ENCODE measurements at regions not wholly inside any gene's neighbourhood (a gene's known extent, or its start where the extent isn't known, plus 50 kb on each side); places are given as distances from the start of the nearest gene placed in this dataset.

DNA sequence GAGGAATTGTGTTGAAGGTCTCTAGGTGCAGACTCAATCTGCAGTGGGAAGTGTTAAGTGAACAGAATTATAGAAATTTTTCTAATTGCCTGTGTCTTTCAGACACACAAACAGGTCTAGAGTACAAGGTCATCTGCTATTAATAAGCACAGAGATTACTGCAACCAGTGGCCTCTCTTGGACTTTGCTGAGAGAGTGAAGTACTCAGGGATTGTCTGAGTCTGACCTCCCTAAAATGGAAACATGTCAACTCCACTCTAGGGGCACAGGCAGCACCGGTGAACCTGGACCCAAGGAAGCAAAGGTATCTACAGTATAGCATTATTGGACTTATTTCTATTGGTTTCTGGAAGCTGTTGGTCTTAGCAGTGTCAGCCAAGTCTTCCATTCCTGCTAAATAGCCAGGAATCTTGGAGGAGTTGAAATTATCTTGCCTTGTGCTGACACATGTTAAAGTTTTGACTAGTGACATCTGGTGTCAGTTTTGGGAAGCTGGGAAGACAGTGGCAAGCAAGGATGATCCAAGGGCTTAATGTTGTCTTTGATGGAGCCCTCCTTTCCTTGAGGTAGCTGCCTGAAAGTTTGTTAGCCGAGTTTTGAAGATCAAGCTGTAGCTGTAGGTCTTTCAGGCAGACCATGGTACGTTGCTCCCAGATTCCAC is 61.1 kb upstream of the NMUR2 start:
- no peak overlapping the region for H3K4me2 ChIP-seq (ENCODE audit: control insufficient read depth, insufficient read depth)
- no peak overlapping the region for H3K4me3 ChIP-seq
- no TSS peak for BruUV-seq (replicated peaks)
- SMC1A ChIA-PET (ENCODE audit: uncharacterized antibody, unreplicated experiment): interaction anchor here (0.7 to 0.8 kb wide), 2 partner anchors 10 to 131 kb away, joined by 3 read pairs; no protein-coding TSS in a partner anchor
- H3K9me3 ChIP-seq (replicated peaks; ENCODE audit: control insufficient read depth, insufficient read depth, low read length): no peaks in the 10 kb centered on the region
- RAD21 ChIA-PET (ENCODE audit: unreplicated experiment): no interaction called here
- WGBS (ENCODE audit: insufficient coverage, insufficient replicate concordance, low lambda C conversion rate, missing lambda C conversion rate): 45% methylated on average over 3 of the region's 3 CpGs
- DNase-seq (ENCODE audit: low read depth, low spot score): no peak
- no peaks in the 10 kb centered on the region for H3K27me3 ChIP-seq (replicated peaks in 1 of 2; ENCODE audit: control insufficient read depth in 2 of 2, insufficient read depth in 2 of 2, low read length in 1 of 2)
- CTCF ChIA-PET: interaction anchor here (1.1 kb wide), 1 partner anchor 641 kb away, joined by 3 read pairs; no protein-coding TSS in a partner anchor
- POLR2A ChIA-PET: no interaction called here
- no peak for ATAC-seq
- H3K79me2 ChIP-seq (ENCODE audit: control insufficient read depth, insufficient read depth, low read length): no peaks in the 10 kb centered on the region
- TF ChIP-seq SMC3 (IDR thresholded peaks at IDR 0.05; ENCODE audit: borderline replicate concordance, low read length): no peak
- TF ChIP-seq TCF12 (IDR thresholded peaks at IDR 0.05; ENCODE audit: low read depth, low read length): no peak
- TF ChIP-seq, protein P1, sequence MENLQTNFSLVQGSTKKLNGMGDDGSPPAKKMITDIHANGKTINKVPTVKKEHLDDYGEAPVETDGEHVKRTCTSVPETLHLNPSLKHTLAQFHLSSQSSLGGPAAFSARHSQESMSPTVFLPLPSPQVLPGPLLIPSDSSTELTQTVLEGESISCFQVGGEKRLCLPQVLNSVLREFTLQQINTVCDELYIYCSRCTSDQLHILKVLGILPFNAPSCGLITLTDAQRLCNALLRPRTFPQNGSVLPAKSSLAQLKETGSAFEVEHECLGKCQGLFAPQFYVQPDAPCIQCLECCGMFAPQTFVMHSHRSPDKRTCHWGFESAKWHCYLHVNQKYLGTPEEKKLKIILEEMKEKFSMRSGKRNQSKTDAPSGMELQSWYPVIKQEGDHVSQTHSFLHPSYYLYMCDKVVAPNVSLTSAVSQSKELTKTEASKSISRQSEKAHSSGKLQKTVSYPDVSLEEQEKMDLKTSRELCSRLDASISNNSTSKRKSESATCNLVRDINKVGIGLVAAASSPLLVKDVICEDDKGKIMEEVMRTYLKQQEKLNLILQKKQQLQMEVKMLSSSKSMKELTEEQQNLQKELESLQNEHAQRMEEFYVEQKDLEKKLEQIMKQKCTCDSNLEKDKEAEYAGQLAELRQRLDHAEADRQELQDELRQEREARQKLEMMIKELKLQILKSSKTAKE (IDR thresholded peaks at IDR 0.05; ENCODE audit: low read depth, poor library complexity, severe bottlenecking): no peak
- TF ChIP-seq ZNF207 (IDR thresholded peaks at IDR 0.05; ENCODE audit: borderline replicate concordance): no peak
- TF ChIP-seq, protein P2, sequence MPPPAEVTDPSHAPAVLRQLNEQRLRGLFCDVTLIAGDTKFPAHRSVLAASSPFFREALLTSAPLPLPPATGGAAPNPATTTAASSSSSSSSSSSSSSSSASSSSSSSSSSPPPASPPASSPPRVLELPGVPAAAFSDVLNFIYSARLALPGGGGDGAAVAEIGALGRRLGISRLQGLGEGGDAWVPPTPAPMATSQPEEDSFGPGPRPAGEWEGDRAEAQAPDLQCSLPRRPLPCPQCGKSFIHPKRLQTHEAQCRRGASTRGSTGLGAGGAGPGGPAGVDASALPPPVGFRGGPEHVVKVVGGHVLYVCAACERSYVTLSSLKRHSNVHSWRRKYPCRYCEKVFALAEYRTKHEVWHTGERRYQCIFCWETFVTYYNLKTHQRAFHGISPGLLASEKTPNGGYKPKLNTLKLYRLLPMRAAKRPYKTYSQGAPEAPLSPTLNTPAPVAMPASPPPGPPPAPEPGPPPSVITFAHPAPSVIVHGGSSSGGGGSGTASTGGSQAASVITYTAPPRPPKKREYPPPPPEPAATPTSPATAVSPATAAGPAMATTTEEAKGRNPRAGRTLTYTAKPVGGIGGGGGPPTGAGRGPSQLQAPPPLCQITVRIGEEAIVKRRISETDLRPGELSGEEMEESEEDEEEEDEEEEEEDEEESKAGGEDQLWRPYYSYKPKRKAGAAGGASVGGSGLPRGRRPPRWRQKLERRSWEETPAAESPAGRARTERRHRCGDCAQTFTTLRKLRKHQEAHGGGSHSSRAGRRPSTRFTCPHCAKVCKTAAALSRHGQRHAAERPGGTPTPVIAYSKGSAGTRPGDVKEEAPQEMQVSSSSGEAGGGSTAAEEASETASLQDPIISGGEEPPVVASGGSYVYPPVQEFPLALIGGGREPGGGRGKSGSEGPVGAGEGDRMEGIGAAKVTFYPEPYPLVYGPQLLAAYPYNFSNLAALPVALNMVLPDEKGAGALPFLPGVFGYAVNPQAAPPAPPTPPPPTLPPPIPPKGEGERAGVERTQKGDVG (CRISPR knock-in tag; IDR thresholded peaks at IDR 0.05): no peak
- TF ChIP-seq EZH2 (IDR thresholded peaks at IDR 0.05; ENCODE audit: borderline replicate concordance, control insufficient read depth, low read depth, low read length): no peak
- no peak for TF ChIP-seq POLR2A (IDR thresholded peaks at IDR 0.05; ENCODE audit: low read depth, low read length)
- TF ChIP-seq, protein P3, sequence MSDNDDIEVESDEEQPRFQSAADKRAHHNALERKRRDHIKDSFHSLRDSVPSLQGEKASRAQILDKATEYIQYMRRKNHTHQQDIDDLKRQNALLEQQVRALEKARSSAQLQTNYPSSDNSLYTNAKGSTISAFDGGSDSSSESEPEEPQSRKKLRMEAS (IDR thresholded peaks at IDR 0.05; ENCODE audit: low read depth, low read length): no peak
- TF ChIP-seq CHD4 (IDR thresholded peaks at IDR 0.05): no peak
- no peak for TF ChIP-seq TCF7 (IDR thresholded peaks at IDR 0.05; ENCODE audit: borderline replicate concordance)
- no peak for TF ChIP-seq KLF5 (IDR thresholded peaks at IDR 0.05; ENCODE audit: partially characterized antibody)
- no peak for TF ChIP-seq KDM1A (IDR thresholded peaks at IDR 0.05; ENCODE audit: borderline replicate concordance)
- no peak for TF ChIP-seq IKZF2 (IDR thresholded peaks at IDR 0.05)
- TF ChIP-seq ZNF274 (IDR thresholded peaks at IDR 0.05; ENCODE audit: insufficient read depth, insufficient read length): no peak
- FAIRE-seq: no peak
- no peak overlapping the region for H2AFZ ChIP-seq (ENCODE audit: control insufficient read depth, low read depth, low read length)
- H4K20me1 ChIP-seq (ENCODE audit: control insufficient read depth, insufficient read depth): no peaks in the 10 kb centered on the region
- intact Hi-C loops (cut with micrococcal nuclease; ENCODE audit: unreplicated experiment) (no loop called here), in situ Hi-C loops (cut with MboI) (no loop called here)
- H3K4me1 ChIP-seq (ENCODE audit: control insufficient read depth, insufficient read depth, low read length): 0 out of 2 replicates have a peak, but pooled peaks cover 3% of the 10 kb centered on the region
- H3K36me3 ChIP-seq (ENCODE audit: control insufficient read depth in 2 of 2, insufficient read depth in 2 of 2, low read length in 1 of 2): no peaks in the 10 kb centered on the region
- H3K9ac ChIP-seq (ENCODE audit: control insufficient read depth, insufficient read depth, low read length): no peak overlapping the region
- no peak overlapping the region for H3K27ac ChIP-seq (ENCODE audit: control insufficient read depth, insufficient read depth)
